Ecto neural progenitor cell (in vitro differentiated cells): ENCODE measurements at regions not wholly inside any gene's neighbourhood (a gene's known extent, or its start where the extent isn't known, plus 50 kb on each side); places are given as distances from the start of the nearest gene placed in this dataset.

ENCODE experiments used
- DNase-seq: peaks from one replicate; pipeline ENCODE4 v3.0.0-alpha.2; 2018; ENCODE audit warnings: low spot score

DNA sequence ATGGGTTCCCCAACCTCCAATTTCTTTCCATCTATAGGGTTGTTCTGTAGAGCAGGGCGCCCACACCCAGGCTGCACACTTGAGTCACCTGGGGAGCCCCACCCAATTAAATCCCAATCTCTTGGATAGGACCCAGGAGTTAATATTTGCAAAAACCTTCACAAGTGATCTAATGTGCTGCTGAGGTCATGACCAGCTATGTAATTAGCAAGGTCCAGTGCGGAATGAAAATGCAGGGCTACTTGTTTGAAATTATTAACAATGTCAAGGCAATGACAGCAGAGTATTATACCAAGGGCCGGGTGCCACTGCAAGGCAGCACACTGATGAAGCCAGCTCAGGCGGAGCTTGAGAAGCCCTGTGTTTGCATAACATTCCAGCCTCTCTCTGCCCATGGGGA is 302.7 kb downstream of the MAF start:
- no peak for DNase-seq

DNA sequence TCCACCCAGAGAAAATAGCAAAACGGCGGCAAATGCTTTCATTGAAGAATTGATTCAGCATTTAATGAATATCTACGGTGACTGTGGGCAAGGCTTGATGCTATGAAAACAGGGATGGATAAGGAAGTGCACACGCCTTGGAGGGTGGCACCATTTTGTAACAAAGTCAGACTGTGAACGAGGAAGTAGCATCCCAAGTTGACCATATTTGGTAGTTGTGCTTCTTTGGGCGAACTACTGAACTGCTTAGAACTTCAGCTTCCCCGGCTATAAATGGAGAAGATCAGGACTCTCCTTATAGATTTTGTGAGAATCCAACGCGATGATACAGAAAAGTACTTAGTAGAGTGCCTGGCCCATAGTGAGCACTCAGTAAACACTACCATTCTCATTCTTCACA is 303.2 kb downstream of the MAF start:
- no peak for DNase-seq

DNA sequence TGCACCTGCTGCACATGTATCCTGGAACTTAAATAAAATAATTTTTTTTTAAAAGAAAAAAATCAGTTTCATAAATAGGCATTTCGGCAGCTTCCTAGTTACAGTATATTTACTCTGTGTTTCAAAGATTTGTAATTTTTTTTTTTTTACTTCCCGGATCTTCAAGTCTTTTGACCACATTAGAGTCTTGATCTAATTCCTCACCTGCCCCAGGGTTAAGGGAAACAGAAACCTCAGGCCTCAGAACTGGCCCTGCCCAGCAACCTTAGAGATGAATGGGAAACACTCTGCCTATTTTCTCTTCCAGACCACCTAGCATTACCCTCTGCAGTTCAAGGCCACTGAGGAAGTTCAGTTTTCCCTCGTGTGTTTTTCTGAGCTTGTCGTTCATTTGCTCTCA is 304.0 kb downstream of the MAF start:
- DNase-seq = no peak

DNA sequence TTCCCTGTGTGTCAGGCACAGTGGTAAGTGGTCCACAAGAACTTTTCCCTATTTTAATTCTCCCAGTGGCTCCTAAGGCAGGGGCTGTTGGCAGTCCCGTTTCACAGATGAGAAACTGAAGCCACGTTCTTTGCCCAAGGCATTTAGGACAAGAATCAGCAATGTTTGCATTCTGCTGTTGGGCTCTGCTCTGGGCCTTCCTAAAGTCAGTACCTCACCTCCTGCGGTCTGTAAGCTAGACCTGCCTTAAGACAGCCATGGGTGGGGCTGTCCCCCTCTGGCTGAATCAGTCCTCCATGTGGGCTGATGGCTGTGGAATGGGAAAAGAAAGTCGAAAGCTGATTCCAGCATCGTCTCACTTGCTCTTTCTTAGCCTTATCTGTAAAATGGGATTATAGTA is 304.8 kb downstream of the MAF start:
- DNase-seq = no peak

DNA sequence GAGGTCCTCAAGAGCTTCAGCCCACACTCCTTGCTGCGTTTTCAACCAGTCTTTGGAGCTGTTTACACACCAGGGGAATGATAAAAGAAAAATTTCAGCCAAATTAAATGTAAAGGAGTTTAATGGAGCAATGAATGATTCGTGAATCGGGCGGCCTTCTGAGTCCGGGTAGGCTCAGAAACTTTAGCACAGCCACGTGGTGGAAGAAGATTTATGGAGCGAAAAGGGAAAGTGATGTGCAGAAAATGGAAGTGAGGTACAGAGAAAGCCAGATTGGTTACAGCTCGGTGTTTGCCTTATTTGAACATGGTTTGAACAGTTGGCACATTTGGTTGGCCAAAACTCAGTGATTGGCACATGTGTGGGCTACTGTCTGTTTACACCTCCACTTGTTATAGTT is 305.4 kb downstream of the MAF start:
- no peak for DNase-seq

DNA sequence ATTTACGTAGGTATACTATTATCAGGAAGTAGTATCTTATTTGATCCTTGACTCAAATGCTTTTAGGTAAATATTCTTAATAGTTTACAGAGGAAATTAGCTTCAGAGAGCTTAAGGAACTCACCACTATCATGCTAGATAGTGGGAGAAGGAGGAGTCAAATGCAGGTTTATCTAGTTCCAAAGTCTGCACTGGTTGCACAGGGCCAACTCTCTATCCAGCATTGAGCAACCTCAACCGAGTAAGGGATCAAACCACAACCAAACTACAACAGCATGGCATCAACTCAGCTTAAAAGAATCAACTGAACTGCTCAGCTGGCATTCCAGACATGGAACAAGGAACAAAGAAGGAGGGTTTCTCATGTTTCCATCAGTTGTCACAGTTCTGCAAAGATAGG is 306.0 kb downstream of the MAF start:
- DNase-seq = no peak

DNA sequence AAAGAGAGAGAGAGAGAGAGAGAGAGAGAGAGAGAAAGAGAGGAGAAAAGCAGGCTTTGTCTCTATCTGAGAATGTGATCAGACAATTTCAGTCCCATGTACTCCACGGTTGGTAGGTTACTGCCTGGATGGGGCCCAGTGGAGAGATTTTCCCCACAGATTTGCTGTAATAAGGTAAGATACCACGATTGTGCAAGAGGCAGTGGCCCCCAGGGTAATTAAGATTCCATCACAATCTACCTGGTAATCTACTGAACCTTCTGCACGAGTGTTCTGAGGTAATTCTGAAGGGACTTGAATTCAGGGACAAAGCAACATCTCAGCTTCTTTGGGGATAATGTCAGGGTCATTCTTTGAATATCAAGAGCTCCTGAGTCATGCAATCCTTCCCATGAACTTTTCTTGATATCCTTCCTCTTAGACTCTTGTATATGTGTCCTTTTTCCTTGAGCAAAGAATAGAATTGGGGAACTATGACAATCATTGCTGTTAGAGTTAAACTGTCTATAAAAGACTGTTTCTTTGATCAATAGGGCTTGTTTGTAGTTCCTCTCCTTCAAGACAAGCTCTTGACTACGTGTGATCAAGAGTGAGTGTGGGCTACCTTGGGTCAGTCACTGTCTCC is 306.6 kb downstream of the MAF start:
- no peak for DNase-seq

DNA sequence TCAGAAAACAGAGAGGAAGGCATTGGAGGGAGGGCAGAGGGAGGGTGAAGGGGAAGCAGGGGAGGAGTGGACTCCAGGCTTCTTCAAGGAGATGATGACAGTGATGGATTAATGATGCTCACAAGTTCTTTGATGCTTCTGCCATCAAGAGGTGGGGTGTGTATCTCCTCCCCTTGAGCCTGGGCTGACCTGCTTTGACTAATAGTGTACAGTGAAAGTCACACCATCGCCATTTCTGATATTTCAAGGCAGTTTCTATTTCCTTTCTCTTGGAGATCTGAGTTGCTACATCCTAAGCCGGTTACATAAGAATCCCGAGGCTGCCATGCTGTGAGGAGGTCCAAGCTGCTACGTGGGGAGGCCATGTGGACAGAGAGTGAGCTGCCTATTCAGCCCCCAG is 312.5 kb downstream of the MAF start:
- no peak for DNase-seq

DNA sequence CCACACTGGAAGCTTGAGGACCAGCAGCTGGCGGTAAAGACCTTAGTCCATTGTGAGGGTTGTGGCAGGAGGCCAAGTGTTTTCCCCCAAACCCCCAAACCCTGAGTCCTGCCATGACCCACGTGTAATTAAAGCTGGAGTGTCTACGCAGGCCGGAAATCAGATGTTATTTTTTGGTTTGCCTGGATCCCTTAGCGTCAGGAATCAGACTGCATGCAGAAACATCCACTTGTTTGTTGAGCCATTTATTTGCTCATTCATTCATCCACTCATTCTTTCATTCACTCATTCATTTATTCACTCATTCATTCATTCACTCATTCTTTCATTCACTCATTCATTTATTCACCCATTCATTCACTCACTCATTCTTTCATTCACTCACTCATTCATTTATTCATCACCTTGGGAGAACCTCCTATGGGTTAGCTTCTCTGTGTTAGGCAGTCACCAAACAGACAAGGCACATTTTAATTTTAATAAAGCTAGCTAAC is 313.1 kb downstream of the MAF start:
- no peak for DNase-seq

DNA sequence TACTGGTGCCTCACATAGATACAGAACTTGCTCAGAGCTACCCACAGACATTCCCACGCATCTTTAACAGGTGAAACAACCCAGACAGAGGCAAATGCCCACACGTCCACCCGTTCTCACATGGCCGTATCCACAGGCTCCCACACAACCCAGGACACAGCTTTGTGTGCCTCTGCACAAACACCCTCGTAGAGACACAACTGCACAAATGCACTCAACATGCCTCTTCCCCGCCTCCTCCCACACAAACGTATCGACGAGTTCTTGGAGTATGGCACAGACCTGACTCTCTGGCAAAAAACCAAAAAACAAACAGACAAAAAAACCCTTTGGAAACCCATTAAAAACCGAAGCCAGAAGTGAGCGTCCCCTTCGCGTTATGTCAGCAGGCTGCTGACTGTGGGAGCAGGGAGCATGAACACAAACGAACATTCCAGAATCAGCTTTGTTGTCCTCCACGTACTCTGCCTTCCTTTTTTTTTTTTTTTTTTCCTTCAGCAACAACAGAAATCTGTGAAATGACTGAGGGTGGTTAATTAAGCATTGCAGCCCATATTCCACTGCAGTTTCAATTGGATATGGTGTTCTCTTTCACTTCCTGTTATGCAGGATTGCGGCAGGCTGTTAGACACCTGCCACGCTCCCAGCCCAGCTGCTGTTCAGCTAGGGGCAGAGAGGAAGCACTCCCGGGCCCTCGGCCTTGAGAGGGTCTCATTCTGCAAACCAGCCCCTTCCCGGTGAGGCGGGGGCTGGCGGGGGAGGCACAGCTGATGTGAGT is 313.7 kb downstream of the MAF start:
- no peak for DNase-seq

DNA sequence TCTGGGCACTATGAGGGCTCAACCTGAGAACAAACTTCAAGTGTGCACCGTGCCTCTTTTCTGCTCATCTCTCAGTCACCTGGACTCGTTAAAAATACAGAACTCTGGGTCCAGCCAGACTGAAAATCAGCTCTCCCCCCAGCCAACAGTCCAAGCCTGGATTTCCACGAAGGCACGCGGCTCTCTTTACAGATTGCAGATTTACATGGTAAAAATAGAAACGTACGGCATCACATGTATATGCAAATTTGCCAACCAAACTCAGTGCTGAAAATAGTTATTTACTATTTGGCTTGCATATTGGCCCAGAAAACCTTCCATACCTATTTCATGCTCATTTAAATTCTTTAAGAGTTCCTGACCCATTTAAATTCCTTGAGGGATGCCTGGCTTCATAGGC is 315.8 kb downstream of the MAF start:
- DNase-seq = no peak

DNA sequence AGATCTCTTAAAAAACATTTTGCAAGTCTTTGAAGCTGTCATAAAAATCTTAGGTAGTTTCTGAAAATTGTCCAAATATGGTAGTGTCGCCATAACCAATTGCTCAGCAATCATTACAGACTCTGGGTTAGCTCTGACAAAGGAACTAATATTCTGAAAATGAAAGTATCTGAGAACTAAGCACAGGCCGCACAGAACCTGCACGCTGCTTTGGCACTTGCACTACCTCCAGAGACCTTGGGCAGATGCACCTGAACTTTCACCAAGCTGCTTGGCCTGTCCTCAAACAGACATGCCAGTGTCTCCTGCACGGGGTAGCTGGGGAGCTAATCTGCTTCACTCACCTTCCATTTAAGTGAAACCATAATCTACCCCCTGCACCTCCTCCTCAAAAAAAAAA is 317.0 kb downstream of the MAF start:
- no peak for DNase-seq

DNA sequence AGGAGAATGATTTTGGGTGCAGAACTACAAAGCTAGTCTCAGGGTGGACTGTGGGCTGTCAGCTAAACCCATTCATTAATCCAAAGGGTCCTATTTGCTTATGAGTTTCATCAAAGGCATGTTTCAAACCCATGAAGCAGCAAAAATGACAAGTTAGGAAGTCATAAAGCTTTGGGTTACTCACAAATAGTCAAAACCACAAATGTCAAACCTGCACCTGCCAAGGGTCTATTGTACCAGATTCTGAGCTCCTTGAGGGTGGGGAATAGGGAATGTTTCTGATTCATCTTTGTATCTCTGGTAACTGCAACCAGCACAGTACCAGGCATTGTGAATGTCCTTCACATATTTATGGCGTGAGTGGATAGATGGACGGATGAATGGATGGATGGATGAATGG is 317.7 kb downstream of the MAF start:
- no peak for DNase-seq

DNA sequence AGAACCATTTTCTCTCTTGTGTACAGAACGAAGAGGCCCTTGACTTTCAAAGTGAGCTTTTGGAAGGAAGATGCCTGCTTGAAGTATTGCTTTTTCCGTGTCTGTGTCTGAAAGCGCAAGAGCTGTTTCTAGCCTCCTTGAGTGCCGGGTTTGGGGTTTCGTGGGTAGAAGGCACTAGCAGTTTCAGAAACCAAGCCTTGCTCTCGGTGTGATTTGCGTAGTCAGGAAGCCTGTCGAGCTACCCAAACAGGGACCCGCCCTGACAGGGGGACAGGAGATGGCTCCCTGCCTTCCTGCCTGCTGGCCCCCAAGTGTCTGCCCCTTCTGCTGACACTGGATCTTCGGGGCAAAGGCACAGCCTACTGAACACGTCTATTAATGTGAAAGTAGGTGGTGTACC is 322.0 kb downstream of the MAF start:
- DNase-seq = no peak

DNA sequence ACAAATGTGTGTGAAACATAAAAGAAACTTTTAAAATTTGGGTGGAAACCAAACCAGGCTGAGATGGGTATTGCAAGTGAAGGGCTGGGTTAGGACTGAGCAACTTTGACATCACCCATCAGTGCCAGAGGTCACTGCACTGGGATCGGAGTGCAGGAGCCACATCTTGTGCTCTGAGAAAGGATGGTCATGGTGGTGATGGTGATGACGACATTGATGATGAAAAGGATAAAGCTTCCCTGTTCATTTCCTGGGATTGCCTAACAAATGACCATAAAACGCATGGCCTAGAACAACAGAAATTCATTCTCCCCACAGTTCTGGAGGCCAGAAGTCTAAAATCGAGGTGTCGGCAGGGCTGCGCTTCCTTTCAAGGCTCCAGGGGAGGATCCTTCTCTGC is 324.0 kb downstream of the MAF start:
- DNase-seq = no peak

DNA sequence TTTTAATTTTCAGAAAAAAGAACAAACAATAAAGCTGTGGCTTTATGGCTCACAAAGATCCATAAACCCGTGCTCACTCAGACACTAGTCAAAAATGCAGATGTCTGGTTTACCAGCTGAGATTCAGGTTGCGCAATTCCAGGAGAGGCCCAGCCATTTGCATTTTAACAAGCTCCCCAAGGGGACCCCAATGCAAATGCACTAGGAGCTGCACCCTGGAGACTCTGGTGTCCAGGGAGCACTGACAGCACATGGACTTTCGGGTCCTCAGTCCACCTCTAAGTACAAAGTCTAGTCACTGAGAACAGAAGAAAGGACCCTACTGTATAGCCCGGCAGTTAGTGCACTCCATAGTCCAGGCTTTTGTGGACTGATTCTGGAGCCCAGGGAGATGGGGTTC is 326.3 kb downstream of the MAF start:
- no peak for DNase-seq

DNA sequence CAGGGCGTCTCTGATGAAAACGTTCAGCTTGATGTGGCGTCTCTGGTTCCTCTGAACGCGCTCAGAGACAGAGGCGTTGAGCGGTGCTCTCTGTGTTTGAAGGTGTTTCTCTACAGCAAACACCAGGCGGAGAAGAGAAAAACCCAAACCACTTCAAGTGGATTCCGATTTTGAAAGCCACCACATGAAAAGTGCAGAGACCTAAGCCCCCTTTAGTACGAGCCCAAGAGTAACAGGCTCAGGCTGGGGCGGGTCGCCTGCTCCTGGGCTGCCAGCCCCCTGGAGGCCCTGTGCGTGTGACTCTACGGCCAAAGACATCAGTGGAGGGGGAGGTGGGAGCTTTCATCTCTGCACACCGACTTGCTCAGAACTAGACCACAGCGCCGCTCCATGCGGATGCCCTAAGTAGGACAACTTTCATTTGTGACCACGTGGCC is 328.4 kb downstream of the MAF start:
- no peak for DNase-seq

DNA sequence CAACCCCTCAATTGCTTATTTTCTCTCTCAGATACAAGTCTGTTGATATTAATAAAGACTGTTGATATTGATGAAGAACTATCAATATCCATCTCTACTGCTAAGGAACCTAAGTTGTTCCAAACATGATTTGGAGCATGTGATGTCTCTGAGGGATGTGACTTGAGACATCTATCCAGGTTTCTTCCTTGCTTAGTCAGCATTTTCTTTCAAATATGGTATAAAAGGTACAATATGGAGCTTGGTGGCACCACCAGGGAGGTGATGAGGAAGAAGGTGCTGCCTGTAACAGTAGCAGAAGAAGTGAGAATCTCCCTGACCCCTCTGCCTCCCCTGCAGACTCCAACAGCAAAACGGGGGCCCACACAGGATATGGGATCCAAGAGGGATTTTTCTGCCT is 329.0 kb downstream of the MAF start:
- no peak for DNase-seq

DNA sequence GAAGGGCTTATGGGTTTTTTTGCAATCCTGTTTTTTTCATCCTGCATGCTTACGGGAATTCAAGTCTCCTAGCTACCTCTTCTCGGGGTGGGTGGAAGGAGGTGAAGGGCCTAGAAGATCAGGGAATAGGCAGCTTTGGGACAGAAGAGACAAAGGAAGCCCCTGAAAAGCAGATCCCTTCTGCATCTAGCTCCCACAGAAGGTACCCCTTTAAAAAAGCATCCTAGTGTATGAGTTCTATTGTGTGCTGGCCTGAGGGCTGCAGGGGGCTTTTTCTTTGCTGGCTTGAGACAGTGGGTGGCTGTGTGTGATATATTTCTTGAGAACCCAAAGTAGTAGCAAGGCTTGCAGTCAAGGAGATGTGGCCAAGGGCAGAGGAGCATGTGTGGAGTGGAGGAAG is 330.5 kb downstream of the MAF start:
- no peak for DNase-seq

DNA sequence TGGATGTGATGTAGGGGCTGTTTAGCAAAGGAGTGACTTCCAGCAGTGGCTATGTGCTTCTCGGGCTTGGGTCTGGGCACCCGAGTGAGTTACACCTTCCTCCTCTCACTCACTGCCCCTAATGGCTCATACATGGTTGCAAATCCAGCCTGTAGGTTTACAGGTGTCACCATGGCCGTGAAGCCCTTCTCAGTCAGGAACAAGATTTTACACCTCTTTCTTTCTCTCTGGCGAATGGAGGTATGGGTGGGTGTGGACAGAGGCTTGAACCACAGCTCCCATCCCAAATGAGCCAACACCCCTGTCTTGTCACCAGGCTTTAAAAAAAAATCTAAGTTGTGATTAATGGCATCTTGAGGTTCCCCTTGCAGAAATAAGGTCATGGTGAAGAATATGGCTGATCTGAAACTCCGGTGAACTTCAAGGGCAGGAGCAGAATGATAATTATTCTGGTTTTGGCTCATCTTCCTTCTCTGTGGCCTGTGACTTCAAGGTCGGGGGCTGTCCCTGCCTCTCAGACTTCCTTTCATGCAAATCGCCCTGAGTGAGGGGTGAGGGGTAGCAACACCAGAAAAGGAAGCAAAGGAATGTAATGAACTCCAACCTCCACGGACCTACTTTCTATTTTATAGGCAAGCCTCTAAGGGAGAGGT is 331.2 kb downstream of the MAF start:
- no peak for DNase-seq

DNA sequence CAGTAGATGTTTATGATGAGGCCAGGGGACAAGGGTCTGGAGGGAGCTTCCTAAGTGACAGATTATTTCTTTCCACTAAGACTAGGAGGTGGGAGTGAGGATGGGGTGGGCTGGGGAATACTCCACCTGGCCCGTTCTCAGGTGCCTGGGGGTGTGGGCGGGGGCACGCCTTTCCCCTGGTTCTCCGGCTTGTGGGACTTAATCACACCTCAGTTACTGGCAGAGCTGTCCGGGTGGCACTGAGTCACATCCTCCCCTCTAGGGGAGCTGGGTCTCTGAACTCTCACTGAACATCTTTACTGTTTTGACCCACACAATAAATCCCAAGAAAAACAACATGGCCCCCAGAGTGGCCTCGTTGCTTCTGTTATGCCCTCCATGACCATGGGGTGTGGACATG is 332.8 kb downstream of the MAF start:
- DNase-seq = no peak

DNA sequence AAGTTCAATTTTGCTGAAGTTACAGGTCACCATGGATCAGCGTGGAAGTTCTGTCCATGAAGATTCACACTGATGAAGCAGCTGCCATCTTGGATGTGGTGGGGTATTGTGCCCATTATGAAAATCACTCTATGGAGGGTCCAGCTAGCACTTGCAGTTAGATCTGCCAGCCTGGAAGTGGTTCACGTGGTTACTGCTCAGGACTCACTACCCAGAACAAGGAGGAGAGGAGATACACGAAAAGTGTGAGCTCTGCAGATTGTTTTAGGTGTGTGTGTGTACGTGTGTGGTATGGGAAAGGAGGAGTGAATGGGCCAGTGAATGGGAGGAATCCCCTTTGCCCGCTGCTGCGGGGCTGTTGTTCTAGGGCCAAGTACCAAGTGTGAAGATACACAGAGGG is 333.4 kb downstream of the MAF start:
- DNase-seq = no peak

DNA sequence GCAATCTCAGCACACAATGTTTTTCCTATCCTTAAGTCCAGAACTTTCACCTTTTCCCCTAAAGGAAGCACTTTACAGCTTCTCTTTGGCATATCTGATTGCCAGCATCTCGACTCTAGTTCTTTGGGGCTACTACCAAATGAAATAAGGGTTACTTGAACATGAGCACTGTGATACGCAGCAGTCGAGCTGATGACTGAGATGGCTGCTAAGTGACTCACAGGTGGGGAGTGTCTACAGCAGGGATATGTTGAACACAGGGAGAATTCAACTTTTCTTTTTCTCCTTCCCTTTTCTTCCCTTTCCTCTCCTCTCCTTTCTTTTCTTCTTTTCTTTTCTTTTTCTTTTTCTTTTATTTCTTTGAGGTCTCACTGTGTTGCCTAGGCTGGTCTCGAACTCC is 334.8 kb downstream of the MAF start:
- no peak for DNase-seq
